HFF-Myc (cell line): ENCODE measurements at regions not wholly inside any gene's neighbourhood (a gene's known extent, or its start where the extent isn't known, plus 50 kb on each side); places are given as distances from the start of the nearest gene placed in this dataset.

Experiments used
- DNase-seq: peaks from one replicate; pipeline ENCODE4 v3.0.0-alpha.2; 2011; ENCODE audit warnings: low read depth; ENCODE audit errors: extremely low read depth
- H3K4me3 ChIP-seq: replicated peaks from 2 replicates; pipeline ENCODE4 v1.5.1; 2011; ENCODE audit warnings: low read depth, mild to moderate bottlenecking, control low read depth, low read length
- CTCF ChIP-seq: IDR thresholded peaks from 2 replicates; pipeline ENCODE4 v1.5.1; 2012; ENCODE audit warnings: mild to moderate bottlenecking, low read depth, low read length, control low read depth; ENCODE audit errors: missing control alignments

- no peak overlapping the region for H3K4me3 ChIP-seq
- TF ChIP-seq CTCF: no peak
- no peak for DNase-seq
Observed at GRCh38 chr19:20482721-20483120, 82.9 kb downstream of the ZNF737 start.

GRCh38 chr19:20481736-20482135 is 83.8 kb downstream of the ZNF737 start:
- no peak for TF ChIP-seq CTCF
- DNase-seq: no peak
- H3K4me3 ChIP-seq: no peak overlapping the region

- TF ChIP-seq CTCF: no peak
- DNase-seq: no peak
- H3K4me3 ChIP-seq: no peak overlapping the region
Observed at GRCh38 chr19:20479483-20479882, 86.1 kb downstream of the ZNF737 start.

GRCh38 chr19:20478936-20479335 is 86.6 kb downstream of the ZNF737 start:
- no peak for TF ChIP-seq CTCF
- DNase-seq: no peak

GRCh38 chr19:20472854-20473253 is 92.7 kb downstream of the ZNF737 start:
- no peak for DNase-seq
- no peak overlapping the region for H3K4me3 ChIP-seq
- no peak for TF ChIP-seq CTCF

More at GRCh38 chr19:20478936-20479335, 86.6 kb downstream of the ZNF737 start:
- H3K4me3 ChIP-seq: no peak overlapping the region

- TF ChIP-seq CTCF: no peak
- H3K4me3 ChIP-seq: no peak overlapping the region
- no peak for DNase-seq
Observed at GRCh38 chr19:20471431-20471830, 94.2 kb downstream of the ZNF737 start.
